ENCODE measurements at regions not wholly inside any gene's neighbourhood (a gene's known extent, or its start where the extent isn't known, plus 50 kb on each side); places are given as distances from the start of the nearest gene placed in this dataset.
"Not testable (repeated sequence)": the region's sequence is repeated elsewhere in the genome, so short reads cannot be mapped to it uniquely, and the experiment has no call there.

GRCh38 chr1:199843096-199843495, 184.4 kb upstream of the NR5A2 start:
- not testable (repeated sequence) for TF ChIP-seq CTCF, EZH2phosphoT487, EZH2 (IDR thresholded peaks at IDR 0.05)

All from neural progenitor cell (in vitro differentiated cells).